ENCODE measurements at regions not wholly inside any gene's neighbourhood (a gene's known extent, or its start where the extent isn't known, plus 50 kb on each side); places are given as distances from the start of the nearest gene placed in this dataset.

DNA sequence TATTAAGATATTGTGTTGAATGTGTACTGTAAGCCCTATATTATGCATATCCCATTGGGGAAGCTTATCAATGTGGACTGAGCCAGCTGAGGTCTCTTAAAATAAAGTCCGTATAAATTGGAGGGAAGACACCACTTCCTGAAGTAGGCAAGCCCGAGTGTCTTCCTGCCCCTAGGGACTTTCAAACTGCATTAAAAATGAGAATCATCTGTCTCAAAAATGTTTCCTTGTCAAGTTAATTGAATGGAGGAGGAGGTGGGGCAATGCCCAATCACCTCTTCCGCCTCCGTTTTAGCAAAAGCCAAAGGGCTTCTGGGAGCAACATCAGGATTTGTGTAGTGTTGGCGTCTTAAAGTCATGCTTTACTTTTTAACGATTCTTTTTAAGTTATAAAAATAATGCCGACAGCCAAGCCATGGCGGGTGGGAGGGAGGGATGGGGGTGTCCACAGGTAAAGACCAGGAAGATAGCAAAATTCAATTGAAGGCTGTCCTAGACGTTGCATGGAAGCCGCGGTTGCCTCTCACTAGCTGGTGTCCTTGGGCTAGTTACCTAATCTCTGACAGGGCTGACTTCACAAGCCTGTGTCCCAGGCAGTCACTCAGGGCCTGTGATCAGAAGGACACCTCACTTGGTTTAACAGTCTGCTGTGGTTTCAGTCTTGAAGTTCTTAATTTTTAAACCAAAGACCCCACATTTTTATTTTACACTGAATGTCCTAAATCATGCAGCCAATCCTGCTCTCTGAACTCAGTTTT lies 524.9 kb upstream of the PROK2 start:
- no peaks in the 10 kb centered on the region; the same call in 2 of the 3 replicates for H3K9me3 Mint-ChIP-seq
- Histone ChIP-seq H3K27me3 (ENCODE audit: insufficient read depth) (no peaks in the 10 kb centered on the region), H2AFZ (no peak overlapping the region), H4K20me1 (replicated peaks; ENCODE audit: insufficient read depth) (no peaks in the 10 kb centered on the region; the same call in 1 of the 2 replicates), H3K79me2 (replicated peaks; ENCODE audit: insufficient read depth) (no peaks in the 10 kb centered on the region), H3K36me3 (ENCODE audit: insufficient read depth) (no peaks in the 10 kb centered on the region), H3K4me3 (no peak overlapping the region), H3F3A (replicated peaks; ENCODE audit: low read depth) (no peaks in the 10 kb centered on the region), H3K27ac (ENCODE audit: low read depth) (no peak overlapping the region), H3K9me2 (ENCODE audit: insufficient read depth) (no peaks in the 10 kb centered on the region), H3K4me1 (ENCODE audit: insufficient read depth) (0 out of 2 replicates have a peak, but pooled peaks cover 4% of the 10 kb centered on the region), H3K4me2 (no peak overlapping the region)
- H3K4me3 Mint-ChIP-seq: no peak overlapping the region
- no peak for TF ChIP-seq EZH2 (IDR thresholded peaks at IDR 0.05; ENCODE audit: low read depth, unreplicated experiment)
- no peak for TF ChIP-seq JUNB (IDR thresholded peaks at IDR 0.05; ENCODE audit: unreplicated experiment)
- TF ChIP-seq ZNF114 (CRISPR knock-in tag; IDR thresholded peaks at IDR 0.05): no peak
- TF ChIP-seq, protein P1, sequence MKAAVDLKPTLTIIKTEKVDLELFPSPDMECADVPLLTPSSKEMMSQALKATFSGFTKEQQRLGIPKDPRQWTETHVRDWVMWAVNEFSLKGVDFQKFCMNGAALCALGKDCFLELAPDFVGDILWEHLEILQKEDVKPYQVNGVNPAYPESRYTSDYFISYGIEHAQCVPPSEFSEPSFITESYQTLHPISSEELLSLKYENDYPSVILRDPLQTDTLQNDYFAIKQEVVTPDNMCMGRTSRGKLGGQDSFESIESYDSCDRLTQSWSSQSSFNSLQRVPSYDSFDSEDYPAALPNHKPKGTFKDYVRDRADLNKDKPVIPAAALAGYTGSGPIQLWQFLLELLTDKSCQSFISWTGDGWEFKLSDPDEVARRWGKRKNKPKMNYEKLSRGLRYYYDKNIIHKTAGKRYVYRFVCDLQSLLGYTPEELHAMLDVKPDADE (IDR thresholded peaks at IDR 0.05): no peak
- TF ChIP-seq NANOG (IDR thresholded peaks at IDR 0.05; ENCODE audit: borderline replicate concordance): no peak
- TF ChIP-seq ZNF331 (CRISPR knock-in tag; IDR thresholded peaks at IDR 0.05; ENCODE audit: low read depth): no peak
- TF ChIP-seq, protein P2, sequence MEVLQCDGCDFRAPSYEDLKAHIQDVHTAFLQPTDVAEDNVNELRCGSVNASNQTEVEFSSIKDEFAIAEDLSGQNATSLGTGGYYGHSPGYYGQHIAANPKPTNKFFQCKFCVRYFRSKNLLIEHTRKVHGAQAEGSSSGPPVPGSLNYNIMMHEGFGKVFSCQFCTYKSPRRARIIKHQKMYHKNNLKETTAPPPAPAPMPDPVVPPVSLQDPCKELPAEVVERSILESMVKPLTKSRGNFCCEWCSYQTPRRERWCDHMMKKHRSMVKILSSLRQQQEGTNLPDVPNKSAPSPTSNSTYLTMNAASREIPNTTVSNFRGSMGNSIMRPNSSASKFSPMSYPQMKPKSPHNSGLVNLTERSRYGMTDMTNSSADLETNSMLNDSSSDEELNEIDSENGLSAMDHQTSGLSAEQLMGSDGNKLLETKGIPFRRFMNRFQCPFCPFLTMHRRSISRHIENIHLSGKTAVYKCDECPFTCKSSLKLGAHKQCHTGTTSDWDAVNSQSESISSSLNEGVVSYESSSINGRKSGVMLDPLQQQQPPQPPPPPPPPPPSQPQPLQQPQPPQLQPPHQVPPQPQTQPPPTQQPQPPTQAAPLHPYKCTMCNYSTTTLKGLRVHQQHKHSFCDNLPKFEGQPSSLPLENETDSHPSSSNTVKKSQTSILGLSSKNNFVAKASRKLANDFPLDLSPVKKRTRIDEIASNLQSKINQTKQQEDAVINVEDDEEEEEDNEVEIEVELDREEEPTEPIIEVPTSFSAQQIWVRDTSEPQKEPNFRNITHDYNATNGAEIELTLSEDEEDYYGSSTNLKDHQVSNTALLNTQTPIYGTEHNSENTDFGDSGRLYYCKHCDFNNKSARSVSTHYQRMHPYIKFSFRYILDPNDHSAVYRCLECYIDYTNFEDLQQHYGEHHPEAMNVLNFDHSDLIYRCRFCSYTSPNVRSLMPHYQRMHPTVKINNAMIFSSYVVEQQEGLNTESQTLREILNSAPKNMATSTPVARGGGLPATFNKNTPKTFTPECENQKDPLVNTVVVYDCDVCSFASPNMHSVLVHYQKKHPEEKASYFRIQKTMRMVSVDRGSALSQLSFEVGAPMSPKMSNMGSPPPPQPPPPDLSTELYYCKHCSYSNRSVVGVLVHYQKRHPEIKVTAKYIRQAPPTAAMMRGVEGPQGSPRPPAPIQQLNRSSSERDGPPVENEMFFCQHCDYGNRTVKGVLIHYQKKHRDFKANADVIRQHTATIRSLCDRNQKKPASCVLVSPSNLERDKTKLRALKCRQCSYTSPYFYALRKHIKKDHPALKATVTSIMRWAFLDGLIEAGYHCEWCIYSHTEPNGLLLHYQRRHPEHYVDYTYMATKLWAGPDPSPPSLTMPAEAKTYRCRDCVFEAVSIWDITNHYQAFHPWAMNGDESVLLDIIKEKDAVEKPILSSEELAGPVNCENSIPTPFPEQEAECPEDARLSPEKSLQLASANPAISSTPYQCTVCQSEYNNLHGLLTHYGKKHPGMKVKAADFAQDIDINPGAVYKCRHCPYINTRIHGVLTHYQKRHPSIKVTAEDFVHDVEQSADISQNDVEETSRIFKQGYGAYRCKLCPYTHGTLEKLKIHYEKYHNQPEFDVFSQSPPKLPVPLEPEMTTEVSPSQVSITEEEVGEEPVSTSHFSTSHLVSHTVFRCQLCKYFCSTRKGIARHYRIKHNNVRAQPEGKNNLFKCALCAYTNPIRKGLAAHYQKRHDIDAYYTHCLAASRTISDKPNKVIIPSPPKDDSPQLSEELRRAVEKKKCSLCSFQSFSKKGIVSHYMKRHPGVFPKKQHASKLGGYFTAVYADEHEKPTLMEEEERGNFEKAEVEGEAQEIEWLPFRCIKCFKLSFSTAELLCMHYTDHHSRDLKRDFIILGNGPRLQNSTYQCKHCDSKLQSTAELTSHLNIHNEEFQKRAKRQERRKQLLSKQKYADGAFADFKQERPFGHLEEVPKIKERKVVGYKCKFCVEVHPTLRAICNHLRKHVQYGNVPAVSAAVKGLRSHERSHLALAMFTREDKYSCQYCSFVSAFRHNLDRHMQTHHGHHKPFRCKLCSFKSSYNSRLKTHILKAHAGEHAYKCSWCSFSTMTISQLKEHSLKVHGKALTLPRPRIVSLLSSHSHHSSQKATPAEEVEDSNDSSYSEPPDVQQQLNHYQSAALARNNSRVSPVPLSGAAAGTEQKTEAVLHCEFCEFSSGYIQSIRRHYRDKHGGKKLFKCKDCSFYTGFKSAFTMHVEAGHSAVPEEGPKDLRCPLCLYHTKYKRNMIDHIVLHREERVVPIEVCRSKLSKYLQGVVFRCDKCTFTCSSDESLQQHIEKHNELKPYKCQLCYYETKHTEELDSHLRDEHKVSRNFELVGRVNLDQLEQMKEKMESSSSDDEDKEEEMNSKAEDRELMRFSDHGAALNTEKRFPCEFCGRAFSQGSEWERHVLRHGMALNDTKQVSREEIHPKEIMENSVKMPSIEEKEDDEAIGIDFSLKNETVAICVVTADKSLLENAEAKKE (CRISPR knock-in tag; IDR thresholded peaks at IDR 0.05): no peak
- TF ChIP-seq, protein P3, sequence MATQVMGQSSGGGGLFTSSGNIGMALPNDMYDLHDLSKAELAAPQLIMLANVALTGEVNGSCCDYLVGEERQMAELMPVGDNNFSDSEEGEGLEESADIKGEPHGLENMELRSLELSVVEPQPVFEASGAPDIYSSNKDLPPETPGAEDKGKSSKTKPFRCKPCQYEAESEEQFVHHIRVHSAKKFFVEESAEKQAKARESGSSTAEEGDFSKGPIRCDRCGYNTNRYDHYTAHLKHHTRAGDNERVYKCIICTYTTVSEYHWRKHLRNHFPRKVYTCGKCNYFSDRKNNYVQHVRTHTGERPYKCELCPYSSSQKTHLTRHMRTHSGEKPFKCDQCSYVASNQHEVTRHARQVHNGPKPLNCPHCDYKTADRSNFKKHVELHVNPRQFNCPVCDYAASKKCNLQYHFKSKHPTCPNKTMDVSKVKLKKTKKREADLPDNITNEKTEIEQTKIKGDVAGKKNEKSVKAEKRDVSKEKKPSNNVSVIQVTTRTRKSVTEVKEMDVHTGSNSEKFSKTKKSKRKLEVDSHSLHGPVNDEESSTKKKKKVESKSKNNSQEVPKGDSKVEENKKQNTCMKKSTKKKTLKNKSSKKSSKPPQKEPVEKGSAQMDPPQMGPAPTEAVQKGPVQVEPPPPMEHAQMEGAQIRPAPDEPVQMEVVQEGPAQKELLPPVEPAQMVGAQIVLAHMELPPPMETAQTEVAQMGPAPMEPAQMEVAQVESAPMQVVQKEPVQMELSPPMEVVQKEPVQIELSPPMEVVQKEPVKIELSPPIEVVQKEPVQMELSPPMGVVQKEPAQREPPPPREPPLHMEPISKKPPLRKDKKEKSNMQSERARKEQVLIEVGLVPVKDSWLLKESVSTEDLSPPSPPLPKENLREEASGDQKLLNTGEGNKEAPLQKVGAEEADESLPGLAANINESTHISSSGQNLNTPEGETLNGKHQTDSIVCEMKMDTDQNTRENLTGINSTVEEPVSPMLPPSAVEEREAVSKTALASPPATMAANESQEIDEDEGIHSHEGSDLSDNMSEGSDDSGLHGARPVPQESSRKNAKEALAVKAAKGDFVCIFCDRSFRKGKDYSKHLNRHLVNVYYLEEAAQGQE (IDR thresholded peaks at IDR 0.05; ENCODE audit: unreplicated experiment): no peak
- TF ChIP-seq CREB1 (CRISPR knock-in tag; IDR thresholded peaks at IDR 0.05; ENCODE audit: low read depth): no peak
- no peak for TF ChIP-seq POLR2AphosphoS5 (IDR thresholded peaks at IDR 0.05; ENCODE audit: low read depth)
- TF ChIP-seq, protein P4, sequence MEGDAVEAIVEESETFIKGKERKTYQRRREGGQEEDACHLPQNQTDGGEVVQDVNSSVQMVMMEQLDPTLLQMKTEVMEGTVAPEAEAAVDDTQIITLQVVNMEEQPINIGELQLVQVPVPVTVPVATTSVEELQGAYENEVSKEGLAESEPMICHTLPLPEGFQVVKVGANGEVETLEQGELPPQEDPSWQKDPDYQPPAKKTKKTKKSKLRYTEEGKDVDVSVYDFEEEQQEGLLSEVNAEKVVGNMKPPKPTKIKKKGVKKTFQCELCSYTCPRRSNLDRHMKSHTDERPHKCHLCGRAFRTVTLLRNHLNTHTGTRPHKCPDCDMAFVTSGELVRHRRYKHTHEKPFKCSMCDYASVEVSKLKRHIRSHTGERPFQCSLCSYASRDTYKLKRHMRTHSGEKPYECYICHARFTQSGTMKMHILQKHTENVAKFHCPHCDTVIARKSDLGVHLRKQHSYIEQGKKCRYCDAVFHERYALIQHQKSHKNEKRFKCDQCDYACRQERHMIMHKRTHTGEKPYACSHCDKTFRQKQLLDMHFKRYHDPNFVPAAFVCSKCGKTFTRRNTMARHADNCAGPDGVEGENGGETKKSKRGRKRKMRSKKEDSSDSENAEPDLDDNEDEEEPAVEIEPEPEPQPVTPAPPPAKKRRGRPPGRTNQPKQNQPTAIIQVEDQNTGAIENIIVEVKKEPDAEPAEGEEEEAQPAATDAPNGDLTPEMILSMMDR (conservative IDR thresholded peaks at IDR 0.05; ENCODE audit: low read depth in 2 of 2): no peak
- H3K36me3 Mint-ChIP-seq (ENCODE audit: low read depth): no peaks in the 10 kb centered on the region
- H3K4me1 Mint-ChIP-seq: peaks cover 20% of the 10 kb centered on the region
- ATAC-seq: no peak
- H3K27me3 Mint-ChIP-seq (ENCODE audit: insufficient read depth, low read depth, poor library complexity): peaks cover 6% of the 10 kb centered on the region
- H3K27ac Mint-ChIP-seq: no peak overlapping the region
- DNase-seq (ENCODE audit: low spot score): no peak
